ENCODE measurements at regions not wholly inside any gene's neighbourhood (a gene's known extent, or its start where the extent isn't known, plus 50 kb on each side); places are given as distances from the start of the nearest gene placed in this dataset.

- ATAC-seq = no peak
- no peak for TF ChIP-seq ARNTL (CRISPR knock-in tag; IDR thresholded peaks at IDR 0.05; ENCODE audit: borderline replicate concordance, low read depth)
- TF ChIP-seq POU6F1 (CRISPR knock-in tag; IDR thresholded peaks at IDR 0.05; ENCODE audit: borderline replicate concordance, low read depth) = no peak
- no peak for TF ChIP-seq OSR1 (CRISPR knock-in tag; IDR thresholded peaks at IDR 0.05)
- TF ChIP-seq ZNF70 (CRISPR knock-in tag; IDR thresholded peaks at IDR 0.05) = no peak
- no peak for TF ChIP-seq ZNF8 (CRISPR knock-in tag; IDR thresholded peaks at IDR 0.05)
- TF ChIP-seq GLIS3 (CRISPR knock-in tag; IDR thresholded peaks at IDR 0.05) = no peak
- no peak for TF ChIP-seq TOX (CRISPR knock-in tag; IDR thresholded peaks at IDR 0.05; ENCODE audit: borderline replicate concordance)
- TF ChIP-seq ISL1 (CRISPR knock-in tag; IDR thresholded peaks at IDR 0.05) = no peak
- no peak for TF ChIP-seq ZFP3 (CRISPR knock-in tag; IDR thresholded peaks at IDR 0.05)
- TF ChIP-seq ESRRG (CRISPR knock-in tag; IDR thresholded peaks at IDR 0.05) = no peak
- TF ChIP-seq SNAI2 (CRISPR knock-in tag; IDR thresholded peaks at IDR 0.05) = no peak
- TF ChIP-seq CREB5 (CRISPR knock-in tag; IDR thresholded peaks at IDR 0.05; ENCODE audit: low read depth) = no peak
- no peak for TF ChIP-seq PATZ1 (CRISPR knock-in tag; IDR thresholded peaks at IDR 0.05; ENCODE audit: borderline replicate concordance)
Measured at GRCh38 chr11:109958821-109959166, 134.4 kb upstream of the ZC3H12C start.

GRCh38 chr11:109960831-109961230, 132.4 kb upstream of the ZC3H12C start:
- ATAC-seq = no peak
- no peak for TF ChIP-seq PPARA (CRISPR knock-in tag; IDR thresholded peaks at IDR 0.05; ENCODE audit: borderline replicate concordance)
- no peak for TF ChIP-seq RARB (CRISPR knock-in tag; IDR thresholded peaks at IDR 0.05)
- no peak for TF ChIP-seq GLIS3 (CRISPR knock-in tag; IDR thresholded peaks at IDR 0.05)
- TF ChIP-seq OSR1 (CRISPR knock-in tag; IDR thresholded peaks at IDR 0.05) = no peak
- TF ChIP-seq ZNF70 (CRISPR knock-in tag; IDR thresholded peaks at IDR 0.05) = no peak

GRCh38 chr11:109961261-109961660, 131.9 kb upstream of the ZC3H12C start:
- ATAC-seq = no peak
- no peak for TF ChIP-seq ISL1 (CRISPR knock-in tag; IDR thresholded peaks at IDR 0.05)
- TF ChIP-seq OSR1 (CRISPR knock-in tag; IDR thresholded peaks at IDR 0.05) = no peak
- no peak for TF ChIP-seq TSHZ2 (CRISPR knock-in tag; IDR thresholded peaks at IDR 0.05)
- TF ChIP-seq POU6F1 (CRISPR knock-in tag; IDR thresholded peaks at IDR 0.05; ENCODE audit: borderline replicate concordance, low read depth) = no peak
- no peak for TF ChIP-seq PPARA (CRISPR knock-in tag; IDR thresholded peaks at IDR 0.05; ENCODE audit: borderline replicate concordance)
- no peak for TF ChIP-seq GLIS3 (CRISPR knock-in tag; IDR thresholded peaks at IDR 0.05)
- no peak for TF ChIP-seq ARNTL (CRISPR knock-in tag; IDR thresholded peaks at IDR 0.05; ENCODE audit: borderline replicate concordance, low read depth)
- no peak for TF ChIP-seq TCF4 (CRISPR knock-in tag; IDR thresholded peaks at IDR 0.05; ENCODE audit: borderline replicate concordance)
- no peak for TF ChIP-seq BACH2 (CRISPR knock-in tag; IDR thresholded peaks at IDR 0.05; ENCODE audit: borderline replicate concordance)
- TF ChIP-seq ESRRG (CRISPR knock-in tag; IDR thresholded peaks at IDR 0.05) = no peak
- no peak for TF ChIP-seq CSDC2 (CRISPR knock-in tag; IDR thresholded peaks at IDR 0.05)
- TF ChIP-seq CREB5 (CRISPR knock-in tag; IDR thresholded peaks at IDR 0.05; ENCODE audit: low read depth) = no peak
- no peak for TF ChIP-seq ZFP3 (CRISPR knock-in tag; IDR thresholded peaks at IDR 0.05)
- no peak for TF ChIP-seq CSRNP3 (CRISPR knock-in tag; IDR thresholded peaks at IDR 0.05)
- no peak for TF ChIP-seq TOX (CRISPR knock-in tag; IDR thresholded peaks at IDR 0.05; ENCODE audit: borderline replicate concordance)
- no peak for TF ChIP-seq SNAI2 (CRISPR knock-in tag; IDR thresholded peaks at IDR 0.05)

Data from SK-N-SH treated with all-trans-retinoic acid at 6 μM for 48 hours (cell line).